Urinary bladder (tissue), 3 donors: ENCODE measurements at regions not wholly inside any gene's neighbourhood (a gene's known extent, or its start where the extent isn't known, plus 50 kb on each side); places are given as distances from the start of the nearest gene placed in this dataset.
"Not testable (repeated sequence)": the region's sequence is repeated elsewhere in the genome, so short reads cannot be mapped to it uniquely, and the experiment has no call there.

Experiments
- DNase-seq: peaks from one replicate; pipeline ENCODE4 v3.0.0-alpha.2; 2015; ENCODE audit errors: extremely low spot score
- H3K27ac ChIP-seq: one replicate; pipeline ENCODE4 v1.5.1; 2013; ENCODE audit warnings: low read depth, mild to moderate bottlenecking, moderate library complexity
- H3K36me3 ChIP-seq: one replicate; pipeline ENCODE4 v1.6.1; 2013; ENCODE audit warnings: mild to moderate bottlenecking, moderate library complexity; ENCODE audit not compliant: insufficient read depth
- H3K4me1 ChIP-seq: one replicate; pipeline ENCODE4 v1.6.1; 2013; ENCODE audit warnings: mild to moderate bottlenecking, moderate library complexity; ENCODE audit not compliant: insufficient read depth
- H3K4me3 ChIP-seq: one replicate; pipeline ENCODE4 v1.5.1; 2013; ENCODE audit warnings: low read depth, low read length
- WGBS: extraction: QIAGEN DNeasy Blood & Tissue Kit; methylation state at CpG from one replicate; pipeline ENCODE4 v1.1.7; 2013; 5-methylcytosine and 5-hydroxymethylcytosine counted together
- donor health status: healthy with polysubstance abuse.
- donor health status: healthy.

DNA sequence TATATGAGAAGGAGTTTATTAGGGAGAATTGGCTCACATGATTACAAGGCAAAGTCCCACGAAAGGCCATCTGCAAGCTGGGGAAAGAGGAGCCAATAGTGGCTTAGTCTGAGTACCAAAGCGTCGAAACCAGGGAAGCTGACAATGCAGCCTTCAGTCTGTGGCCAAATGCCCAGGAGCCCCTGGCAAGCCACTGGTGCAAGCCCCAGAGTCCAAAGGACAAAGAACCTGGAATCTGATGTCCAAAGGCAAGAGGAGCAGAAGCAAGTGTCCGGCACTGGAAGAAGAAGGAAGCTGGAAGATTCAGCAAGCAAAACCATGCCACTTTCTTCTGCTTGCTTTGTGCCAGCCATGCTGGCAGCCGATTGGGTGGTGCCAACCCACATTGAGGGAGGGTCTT lies 74.3 kb upstream of the NPAS2 start:
- H3K36me3 ChIP-seq, result no peaks in the 10 kb centered on the region
- H3K4me1 ChIP-seq, result no peaks in the 10 kb centered on the region
- WGBS, result 94% methylated on average over 5 of the region's 5 CpGs
- DNase-seq, result no peak
- no peak overlapping the region for H3K4me3 ChIP-seq
- H3K27ac ChIP-seq, result no peak overlapping the region

DNA sequence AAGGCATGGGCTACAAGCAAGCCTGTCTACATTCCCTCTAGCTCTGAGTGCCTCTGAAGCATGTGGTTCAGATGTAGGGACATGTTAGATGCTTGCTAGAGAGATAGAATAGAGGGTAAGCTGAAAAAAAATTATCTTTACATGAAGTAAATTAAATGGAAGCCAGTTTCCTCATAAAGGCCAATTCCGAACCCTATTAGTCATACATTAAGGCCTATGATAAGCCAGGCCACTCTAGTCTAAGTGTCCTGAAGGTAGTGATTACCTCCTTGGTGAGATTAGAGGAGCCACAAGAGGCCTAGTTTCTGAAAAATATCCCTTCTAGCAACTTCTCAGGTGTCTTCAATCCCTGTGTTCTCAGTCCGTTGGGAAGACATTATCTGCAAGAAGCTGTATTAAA lies 72.4 kb upstream of the NPAS2 start:
- H3K4me1 ChIP-seq, result no peaks in the 10 kb centered on the region
- H3K36me3 ChIP-seq, result no peaks in the 10 kb centered on the region
- 92% methylated on average over 2 of the region's 2 CpGs for WGBS
- H3K4me3 ChIP-seq, result no peak overlapping the region
- no peak for DNase-seq
- no peak overlapping the region for H3K27ac ChIP-seq

DNA sequence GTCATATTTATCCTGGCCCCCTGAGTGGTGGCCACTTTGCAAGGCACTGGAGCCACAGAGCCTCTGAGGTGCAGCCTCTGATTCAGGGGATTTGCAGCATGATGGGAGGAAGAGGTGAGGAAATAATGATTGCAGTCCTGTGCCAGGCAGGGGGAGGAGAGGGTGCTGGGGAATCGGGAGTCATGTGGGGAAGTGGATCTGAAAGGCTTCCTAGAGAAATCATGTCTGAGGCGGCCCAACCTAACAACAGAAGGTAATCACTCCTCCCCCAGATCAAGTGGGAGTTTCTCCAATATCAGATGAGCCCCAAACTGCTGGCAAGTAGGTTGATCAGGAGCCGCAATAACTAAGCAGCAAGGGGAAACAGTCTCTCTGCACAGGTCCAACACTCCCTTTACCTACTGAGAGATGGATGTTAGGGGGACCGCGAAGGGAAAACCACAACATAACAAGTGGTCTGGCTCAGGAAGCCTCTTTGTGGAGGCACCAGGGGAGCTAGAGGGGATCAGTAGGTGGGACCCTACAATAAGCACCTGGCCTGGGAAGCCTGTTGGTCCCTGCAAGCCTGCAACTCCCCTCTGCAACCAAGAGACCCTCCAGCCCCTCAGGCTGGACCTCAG lies 71.8 kb upstream of the NPAS2 start:
- no peaks in the 10 kb centered on the region for H3K4me1 ChIP-seq
- WGBS, result 86% methylated on average over 5 of the region's 5 CpGs

DNA sequence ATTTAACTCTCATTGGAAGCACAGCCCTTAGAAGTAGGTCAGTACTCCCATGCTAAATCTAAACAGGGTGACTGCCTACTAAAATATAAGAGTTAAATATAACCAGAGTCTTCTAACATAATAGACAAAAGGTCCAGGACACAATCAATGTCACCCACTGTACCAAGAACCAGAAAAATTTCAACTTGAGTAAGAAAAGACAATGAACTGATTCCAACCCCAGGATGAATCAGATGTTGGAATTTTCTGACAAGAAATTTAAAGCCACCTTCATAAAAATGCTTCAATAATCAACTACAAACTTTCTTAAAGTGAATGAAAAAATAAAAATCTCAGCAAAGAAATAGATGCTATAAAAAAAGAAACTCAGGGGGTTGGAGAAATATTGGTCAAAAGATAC lies 71.3 kb upstream of the NPAS2 start:
- no peak for DNase-seq
- H3K4me3 ChIP-seq, result no peak overlapping the region
- no peaks in the 10 kb centered on the region for H3K36me3 ChIP-seq
- no peaks in the 10 kb centered on the region for H3K4me1 ChIP-seq
- no peak overlapping the region for H3K27ac ChIP-seq

More for the DNA sequence above, 71.8 kb upstream of the NPAS2 start:
- no peaks in the 10 kb centered on the region for H3K36me3 ChIP-seq
- no peak for DNase-seq
- no peak overlapping the region for H3K27ac ChIP-seq
- no peak overlapping the region for H3K4me3 ChIP-seq

- no peaks in the 10 kb centered on the region for H3K4me1 ChIP-seq
- H3K36me3 ChIP-seq, result no peaks in the 10 kb centered on the region
- H3K4me3 ChIP-seq, result no peak overlapping the region
- WGBS, result 91% methylated on average over 4 of the region's 4 CpGs
- H3K27ac ChIP-seq, result no peak overlapping the region
- no peak for DNase-seq
Measured at GRCh38 chr2:100749771-100750542, 70.0 kb upstream of the NPAS2 start.

GRCh38 chr2:100751871-100752625 lies 67.9 kb upstream of the NPAS2 start:
- not testable (repeated sequence) for DNase-seq, H3K4me1 ChIP-seq, H3K27ac ChIP-seq, H3K4me3 ChIP-seq, H3K36me3 ChIP-seq
- WGBS, result 81% methylated on average over 5 of the region's 5 CpGs

- H3K27ac ChIP-seq, result no peak overlapping the region
- WGBS, result 37% methylated on average over 2 of the region's 2 CpGs
- no peak for DNase-seq
- H3K36me3 ChIP-seq, result no peaks in the 10 kb centered on the region
- no peak overlapping the region for H3K4me3 ChIP-seq
- no peaks in the 10 kb centered on the region for H3K4me1 ChIP-seq
Measured at GRCh38 chr2:100752628-100753333, 67.2 kb upstream of the NPAS2 start.

DNA sequence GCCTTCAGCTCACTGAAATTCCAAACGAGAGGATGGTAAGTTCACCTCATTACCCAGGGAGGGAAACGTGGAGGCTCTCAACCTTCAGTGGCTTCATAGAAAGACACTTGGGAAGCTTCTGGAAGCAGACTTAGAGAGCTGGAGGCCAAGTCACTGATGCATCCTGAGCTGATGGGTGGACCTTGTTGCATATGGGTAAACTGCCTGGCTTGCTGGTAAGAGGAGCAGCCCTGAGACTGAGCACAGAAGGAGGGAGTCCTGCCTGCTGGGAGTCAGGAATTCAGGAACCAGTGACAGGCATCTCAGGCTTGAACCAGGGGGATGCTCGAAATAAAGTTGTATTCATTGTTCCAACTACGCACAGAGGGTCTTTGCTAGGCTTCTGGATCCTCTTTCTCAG lies 66.5 kb upstream of the NPAS2 start:
- H3K4me1 ChIP-seq, result no peaks in the 10 kb centered on the region
- H3K36me3 ChIP-seq, result no peaks in the 10 kb centered on the region
- H3K4me3 ChIP-seq, result no peak overlapping the region
- WGBS, result 91% methylated on average over 4 of the region's 4 CpGs
- no peak for DNase-seq
- H3K27ac ChIP-seq, result no peak overlapping the region

DNA sequence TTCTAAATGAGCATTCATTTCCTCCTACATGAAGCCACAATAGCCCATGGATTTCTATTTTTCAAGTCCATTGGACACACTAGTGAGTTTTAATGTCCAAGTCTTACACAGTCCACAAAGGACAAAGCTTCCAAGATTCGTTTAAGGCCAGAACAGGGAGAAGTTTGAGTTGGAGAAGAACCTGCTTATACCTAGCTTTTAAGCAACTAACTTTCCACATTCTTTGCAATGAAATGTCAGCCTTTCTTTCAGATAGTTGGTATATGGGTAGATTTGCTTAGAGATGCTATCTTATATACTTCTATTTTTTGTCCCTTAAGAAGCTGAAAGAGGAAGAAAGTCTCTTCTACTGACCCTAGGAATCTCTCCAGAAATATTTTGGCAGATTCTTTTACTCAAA lies 66.1 kb upstream of the NPAS2 start:
- no peak overlapping the region for H3K4me3 ChIP-seq
- no peak for DNase-seq
- H3K36me3 ChIP-seq, result no peaks in the 10 kb centered on the region
- H3K4me1 ChIP-seq, result no peaks in the 10 kb centered on the region
- WGBS, result 73% methylated on average over 1 of the region's 1 CpG
- H3K27ac ChIP-seq, result no peak overlapping the region

GRCh38 chr2:100754951-100755350 lies 65.0 kb upstream of the NPAS2 start:
- Histone ChIP-seq H3K4me1 (no peaks in the 10 kb centered on the region), H3K4me3 (no peak overlapping the region), H3K36me3 (no peaks in the 10 kb centered on the region), H3K27ac (no peak overlapping the region)
- no peak for DNase-seq
- 46% methylated on average over 4 of the region's 4 CpGs for WGBS

DNA sequence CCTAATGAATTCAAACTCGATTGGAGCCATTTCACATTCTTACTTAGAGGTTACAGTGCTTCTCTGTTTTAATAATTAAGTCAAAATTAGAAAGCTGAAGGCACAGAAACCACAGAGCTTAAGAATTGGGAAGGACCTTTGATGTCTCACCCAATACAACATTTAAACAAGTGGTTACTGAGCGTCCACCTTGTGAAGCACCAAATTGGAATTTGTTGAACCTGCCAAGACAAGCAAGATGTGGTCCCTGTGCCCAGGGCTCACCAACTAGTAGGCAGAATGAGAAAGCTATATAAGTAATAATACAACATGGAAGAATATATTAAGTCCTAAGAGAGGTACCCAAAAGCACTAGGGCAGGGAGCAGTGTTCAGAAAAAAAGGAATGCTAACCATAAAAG lies 64.5 kb upstream of the NPAS2 start:
- 72% methylated on average over 2 of the region's 2 CpGs for WGBS
- Histone ChIP-seq H3K27ac (no peak overlapping the region), H3K4me3 (no peak overlapping the region), H3K4me1 (no peaks in the 10 kb centered on the region), H3K36me3 (no peaks in the 10 kb centered on the region)
- no peak for DNase-seq

DNA sequence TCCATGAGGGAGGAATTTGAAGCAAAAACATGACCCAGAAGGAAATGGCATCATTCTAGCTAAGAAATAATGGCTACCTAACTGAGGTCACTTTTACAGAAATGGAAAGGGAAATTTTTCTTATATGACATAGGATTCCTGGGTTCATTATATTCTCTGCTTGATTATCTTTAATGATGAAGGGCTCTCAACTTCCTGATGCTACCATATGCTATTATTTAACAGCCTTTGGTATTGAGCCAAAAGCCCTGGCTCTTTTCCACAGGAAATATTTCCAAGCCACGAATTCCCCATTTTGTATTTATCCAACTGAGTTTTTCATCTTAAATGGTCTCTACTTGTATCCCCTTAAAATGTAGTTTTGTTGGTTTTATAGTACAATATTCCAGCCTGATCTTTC lies 63.2 kb upstream of the NPAS2 start:
- Histone ChIP-seq H3K36me3 (no peaks in the 10 kb centered on the region), H3K4me1 (no peaks in the 10 kb centered on the region), H3K27ac (peak overlapping the region; percentile 24), H3K4me3 (no peak overlapping the region)
- WGBS, result 18% methylated on average over 1 of the region's 1 CpG
- no peak for DNase-seq

- 45% methylated on average over 6 of the region's 6 CpGs for WGBS
- peak overlapping the region; percentile 42 for H3K27ac ChIP-seq
Measured at GRCh38 chr2:100757621-100758394, 62.1 kb upstream of the NPAS2 start.

More at GRCh38 chr2:100757621-100758394, 62.1 kb upstream of the NPAS2 start:
- no peaks in the 10 kb centered on the region for H3K36me3 ChIP-seq
- H3K4me1 ChIP-seq, result no peaks in the 10 kb centered on the region
- DNase-seq, result no peak
- no peak overlapping the region for H3K4me3 ChIP-seq
